ENCODE measurements at regions not wholly inside any gene's neighbourhood (a gene's known extent, or its start where the extent isn't known, plus 50 kb on each side); places are given as distances from the start of the nearest gene placed in this dataset.

GRCh38 chr11:106457727-106458126 lies 380.3 kb downstream of the AASDHPPT start:
- H3K36me3 ChIP-seq (ENCODE audit: control insufficient read depth in 1 of 2, insufficient read depth in 2 of 2, low read length in 2 of 2), result no peaks in the 10 kb centered on the region
- intact Hi-C loops (cut with micrococcal nuclease), result no loop called here
- ChIA-PET POLR2A (no interaction called here), RAD21 (ENCODE audit: low non-redundant PET in 1 of 2, low total read pairs in 2 of 2, uncharacterized antibody in 2 of 2, unreplicated experiment in 2 of 2) (no interaction called here), CTCF (no interaction called here)
- no peaks in the 10 kb centered on the region for H3K79me2 ChIP-seq (ENCODE audit: insufficient read depth, low read length)
- BruUV-seq (replicated peaks), result no TSS peak
- H2AFZ ChIP-seq (ENCODE audit: low read depth, low read length, poor library complexity, severe bottlenecking), result no peak overlapping the region
- H3K27me3 ChIP-seq (ENCODE audit: insufficient read depth, low read length), result no peaks in the 10 kb centered on the region
- no peak overlapping the region for H3K4me3 ChIP-seq (replicated peaks in 1 of 2; ENCODE audit: low read depth in 1 of 2, low read length in 2 of 2)
- H3K27ac ChIP-seq (ENCODE audit: low read depth, low read length), result no peak overlapping the region
- no peak for ATAC-seq
- no peak for TF ChIP-seq POLR2AphosphoS5 (IDR thresholded peaks at IDR 0.05; ENCODE audit: low read depth, low read length)
- no peak for TF ChIP-seq TCF7L2 (IDR thresholded peaks at IDR 0.05; ENCODE audit: borderline replicate concordance, extremely low read depth, insufficient read depth, insufficient read length)
- TF ChIP-seq RAD21 (IDR thresholded peaks at IDR 0.05; ENCODE audit: low read depth), result no peak
- TF ChIP-seq EZH2 (IDR thresholded peaks at IDR 0.05), result no peak
- TF ChIP-seq CBX3 (IDR thresholded peaks at IDR 0.05; ENCODE audit: low read depth), result no peak
- no peak for TF ChIP-seq ZNF274 (IDR thresholded peaks at IDR 0.05; ENCODE audit: low read depth, low read length)
- no peak for TF ChIP-seq EGR1 (IDR thresholded peaks at IDR 0.05; ENCODE audit: low read depth)
- TF ChIP-seq CEBPB (IDR thresholded peaks at IDR 0.05; ENCODE audit: low read depth), result no peak
- TF ChIP-seq EZH2phosphoT487 (IDR thresholded peaks at IDR 0.05; ENCODE audit: borderline replicate concordance), result no peak
- no peak overlapping the region for H3K9ac ChIP-seq (ENCODE audit: low read length)
- DNase-seq (ENCODE audit: low read depth, low spot score), result no peak
- no peaks in the 10 kb centered on the region for H3K9me2 ChIP-seq (ENCODE audit: insufficient read depth)
- no peak overlapping the region for H3K4me2 ChIP-seq (ENCODE audit: low read length)
- H4K20me1 ChIP-seq (ENCODE audit: insufficient read depth), result no peaks in the 10 kb centered on the region
- H3K4me1 ChIP-seq (ENCODE audit: control insufficient read depth in 1 of 2, insufficient read depth in 2 of 2, low read length in 2 of 2), result no peaks in the 10 kb centered on the region
- H3K9me3 ChIP-seq (ENCODE audit: control insufficient read depth in 1 of 2, insufficient read depth in 1 of 2, low read depth in 1 of 2, low read length in 2 of 2), result no peaks in the 10 kb centered on the region

DNA sequence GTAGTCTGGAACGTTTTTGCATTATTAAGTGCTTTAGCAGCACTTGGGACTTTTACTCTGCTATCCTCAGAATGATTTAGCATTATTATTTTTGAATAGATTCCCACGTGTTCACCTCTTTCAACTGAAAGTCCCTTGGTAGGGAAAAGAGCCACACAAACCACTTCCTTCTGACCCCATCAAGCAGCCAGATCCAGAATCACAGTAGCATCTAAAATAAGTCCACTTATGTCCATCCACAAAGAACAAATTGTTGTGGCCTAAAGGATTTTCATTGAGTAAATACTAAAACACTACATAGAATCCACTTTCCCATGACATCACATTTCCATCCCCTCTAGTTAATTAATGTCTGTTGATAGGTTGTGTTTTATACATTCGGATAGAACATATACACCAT lies 381.7 kb downstream of the AASDHPPT start:
- no peak overlapping the region for H3K4me3 ChIP-seq (replicated peaks in 1 of 2; ENCODE audit: low read depth in 1 of 2, low read length in 2 of 2)
- no peak overlapping the region for H3K9ac ChIP-seq (ENCODE audit: low read length)
- H3K4me1 ChIP-seq (ENCODE audit: control insufficient read depth in 1 of 2, insufficient read depth in 2 of 2, low read length in 2 of 2), result no peaks in the 10 kb centered on the region
- CTCF ChIA-PET, result interaction anchor here (1.1 kb wide), 1 partner anchor 94 kb away, joined by 4 read pairs; no protein-coding TSS in a partner anchor
- H2AFZ ChIP-seq (ENCODE audit: low read depth, low read length, poor library complexity, severe bottlenecking), result no peak overlapping the region
- no peak for ATAC-seq
- no TSS peak for BruUV-seq (replicated peaks)
- POLR2A ChIA-PET, result no interaction called here
- no peak overlapping the region for H3K27ac ChIP-seq (ENCODE audit: low read depth, low read length)
- no peak for DNase-seq (ENCODE audit: low read depth, low spot score)
- RAD21 ChIA-PET (ENCODE audit: low non-redundant PET in 1 of 2, low total read pairs in 2 of 2, uncharacterized antibody in 2 of 2, unreplicated experiment in 2 of 2), result no interaction called here
- H3K79me2 ChIP-seq (ENCODE audit: insufficient read depth, low read length), result no peaks in the 10 kb centered on the region
- intact Hi-C loops (cut with micrococcal nuclease), result no loop called here
- TF ChIP-seq TCF7L2 (IDR thresholded peaks at IDR 0.05; ENCODE audit: borderline replicate concordance, extremely low read depth, insufficient read depth, insufficient read length) (no peak), SRF (IDR thresholded peaks at IDR 0.05; ENCODE audit: low read depth) (no peak), CBX3 (IDR thresholded peaks at IDR 0.05; ENCODE audit: low read depth) (no peak), ATF3 (IDR thresholded peaks at IDR 0.05) (no peak), CEBPB (IDR thresholded peaks at IDR 0.05; ENCODE audit: low read depth) (no peak), ELF1 (IDR thresholded peaks at IDR 0.05; ENCODE audit: borderline replicate concordance, low read depth) (no peak), POLR2A (IDR thresholded peaks at IDR 0.05; ENCODE audit: borderline replicate concordance, extremely low read depth, insufficient read depth, insufficient read length) (no peak), YY1 (IDR thresholded peaks at IDR 0.05; ENCODE audit: extremely low read depth, insufficient replicate concordance, low read depth, low read length) (no peak), SP1 (IDR thresholded peaks at IDR 0.05; ENCODE audit: low read depth) (no peak), MAX (IDR thresholded peaks at IDR 0.05) (no peak), POLR2AphosphoS5 (IDR thresholded peaks at IDR 0.05; ENCODE audit: low read depth, low read length) (no peak), ZFX (IDR thresholded peaks at IDR 0.05) (no peak), SIN3A (IDR thresholded peaks at IDR 0.05; ENCODE audit: low read depth) (no peak), EZH2 (IDR thresholded peaks at IDR 0.05) (no peak), JUND (IDR thresholded peaks at IDR 0.05) (no peak), FOSL1 (IDR thresholded peaks at IDR 0.05; ENCODE audit: low read depth) (no peak), EZH2phosphoT487 (IDR thresholded peaks at IDR 0.05; ENCODE audit: borderline replicate concordance) (no peak), EGR1 (IDR thresholded peaks at IDR 0.05; ENCODE audit: low read depth) (no peak), RAD21 (IDR thresholded peaks at IDR 0.05; ENCODE audit: low read depth) (no peak)
- TF ChIP-seq, protein P1, sequence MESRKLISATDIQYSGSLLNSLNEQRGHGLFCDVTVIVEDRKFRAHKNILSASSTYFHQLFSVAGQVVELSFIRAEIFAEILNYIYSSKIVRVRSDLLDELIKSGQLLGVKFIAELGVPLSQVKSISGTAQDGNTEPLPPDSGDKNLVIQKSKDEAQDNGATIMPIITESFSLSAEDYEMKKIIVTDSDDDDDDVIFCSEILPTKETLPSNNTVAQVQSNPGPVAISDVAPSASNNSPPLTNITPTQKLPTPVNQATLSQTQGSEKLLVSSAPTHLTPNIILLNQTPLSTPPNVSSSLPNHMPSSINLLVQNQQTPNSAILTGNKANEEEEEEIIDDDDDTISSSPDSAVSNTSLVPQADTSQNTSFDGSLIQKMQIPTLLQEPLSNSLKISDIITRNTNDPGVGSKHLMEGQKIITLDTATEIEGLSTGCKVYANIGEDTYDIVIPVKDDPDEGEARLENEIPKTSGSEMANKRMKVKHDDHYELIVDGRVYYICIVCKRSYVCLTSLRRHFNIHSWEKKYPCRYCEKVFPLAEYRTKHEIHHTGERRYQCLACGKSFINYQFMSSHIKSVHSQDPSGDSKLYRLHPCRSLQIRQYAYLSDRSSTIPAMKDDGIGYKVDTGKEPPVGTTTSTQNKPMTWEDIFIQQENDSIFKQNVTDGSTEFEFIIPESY (IDR thresholded peaks at IDR 0.05; ENCODE audit: extremely low read depth, insufficient replicate concordance, low read length), result no peak
- no peaks in the 10 kb centered on the region for H3K9me3 ChIP-seq (ENCODE audit: control insufficient read depth in 1 of 2, insufficient read depth in 1 of 2, low read depth in 1 of 2, low read length in 2 of 2)
- H3K9me2 ChIP-seq (ENCODE audit: insufficient read depth), result no peaks in the 10 kb centered on the region
- no peaks in the 10 kb centered on the region for H4K20me1 ChIP-seq (ENCODE audit: insufficient read depth)
- H3K36me3 ChIP-seq (ENCODE audit: control insufficient read depth in 1 of 2, insufficient read depth in 2 of 2, low read length in 2 of 2), result no peaks in the 10 kb centered on the region
- H3K4me2 ChIP-seq (ENCODE audit: low read length), result no peak overlapping the region
- H3K27me3 ChIP-seq (ENCODE audit: insufficient read depth, low read length), result no peaks in the 10 kb centered on the region
